Stimulated activated memory B cell treated with anti-CD40 and anti-IgM and Interleukin-4, amounts not matched to agents 10 μg/mL and 1 μg/mL and 100 μg/mL, for 72 hours (primary cell): ENCODE measurements at regions not wholly inside any gene's neighbourhood (a gene's known extent, or its start where the extent isn't known, plus 50 kb on each side); places are given as distances from the start of the nearest gene placed in this dataset.

ENCODE experiments used
- ATAC-seq: fragments of 150-1000 bp; cut with Tn5 transposase; 2 replicates; pipeline ENCODE4 v1.10.0; 2021
- H3K27ac Mint-ChIP-seq: one replicate; pipeline ENCODE4 v1.8.0; 2022; ENCODE audit warnings: mild to moderate bottlenecking, mixed read lengths
- H3K27me3 Mint-ChIP-seq: one replicate; pipeline ENCODE4 v1.8.0; 2022; ENCODE audit warnings: mixed read lengths
- H3K36me3 Mint-ChIP-seq: one replicate; pipeline ENCODE4 v1.8.0; 2022; ENCODE audit warnings: mixed read lengths
- H3K4me1 Mint-ChIP-seq: one replicate; pipeline ENCODE4 v1.8.0; 2022; ENCODE audit warnings: mixed read lengths
- H3K4me3 Mint-ChIP-seq: one replicate; pipeline ENCODE4 v1.8.0; 2022; ENCODE audit warnings: mild to moderate bottlenecking, moderate library complexity, mixed read lengths
- H3K9me3 Mint-ChIP-seq: one replicate; pipeline ENCODE4 v1.8.0; 2022; ENCODE audit warnings: mixed read lengths

GRCh38 chr20:57009355-57009754, 257.1 kb downstream of the BMP7 start:
- Mint-ChIP-seq H3K27me3 (peaks cover 49% of the 10 kb centered on the region), H3K27ac (no peak overlapping the region)
- ATAC-seq = no peak

GRCh38 chr20:57009775-57010174, 256.7 kb downstream of the BMP7 start:
- Mint-ChIP-seq H3K27me3 (peaks cover 52% of the 10 kb centered on the region), H3K27ac (no peak overlapping the region), H3K36me3 (no peaks in the 10 kb centered on the region), H3K4me1 (peaks cover 10% of the 10 kb centered on the region), H3K9me3 (peaks cover 3% of the 10 kb centered on the region), H3K4me3 (no peak overlapping the region)
- peak; percentile 48 for ATAC-seq

More at GRCh38 chr20:57009355-57009754, 257.1 kb downstream of the BMP7 start:
- no peaks in the 10 kb centered on the region for H3K36me3 Mint-ChIP-seq
- peaks cover 10% of the 10 kb centered on the region for H3K4me1 Mint-ChIP-seq
- no peak overlapping the region for H3K4me3 Mint-ChIP-seq
- peaks cover 3% of the 10 kb centered on the region for H3K9me3 Mint-ChIP-seq

GRCh38 chr20:57012691-57013090, 253.8 kb downstream of the BMP7 start:
- ATAC-seq = no peak
- no peaks in the 10 kb centered on the region for H3K36me3 Mint-ChIP-seq
- H3K9me3 Mint-ChIP-seq = peaks cover 3% of the 10 kb centered on the region
- H3K27me3 Mint-ChIP-seq = peaks cover 41% of the 10 kb centered on the region
- no peaks in the 10 kb centered on the region for H3K4me1 Mint-ChIP-seq
- H3K4me3 Mint-ChIP-seq = no peak overlapping the region
- H3K27ac Mint-ChIP-seq = no peak overlapping the region

- Mint-ChIP-seq H3K27ac (no peak overlapping the region), H3K4me3 (no peak overlapping the region), H3K27me3 (peaks cover 41% of the 10 kb centered on the region), H3K4me1 (no peaks in the 10 kb centered on the region), H3K9me3 (peaks cover 3% of the 10 kb centered on the region), H3K36me3 (no peaks in the 10 kb centered on the region)
- no peak for ATAC-seq
These were observed 253.2 kb downstream of the BMP7 start for GRCh38 chr20:57013217-57013616.

- Mint-ChIP-seq H3K36me3 (no peaks in the 10 kb centered on the region), H3K27me3 (peaks cover 41% of the 10 kb centered on the region), H3K27ac (no peak overlapping the region), H3K4me3 (no peak overlapping the region), H3K4me1 (no peaks in the 10 kb centered on the region), H3K9me3 (peaks cover 3% of the 10 kb centered on the region)
- no peak for ATAC-seq
These were observed 252.7 kb downstream of the BMP7 start for GRCh38 chr20:57013741-57014140.

- Mint-ChIP-seq H3K4me1 (no peaks in the 10 kb centered on the region), H3K9me3 (peaks cover 4% of the 10 kb centered on the region), H3K27me3 (peaks cover 39% of the 10 kb centered on the region), H3K27ac (no peak overlapping the region), H3K36me3 (no peaks in the 10 kb centered on the region), H3K4me3 (no peak overlapping the region)
- no peak for ATAC-seq
These were observed 246.1 kb downstream of the BMP7 start for GRCh38 chr20:57020364-57020763.

GRCh38 chr20:57022306-57022705, 244.1 kb downstream of the BMP7 start:
- ATAC-seq = no peak
- H3K4me1 Mint-ChIP-seq = no peaks in the 10 kb centered on the region
- no peak overlapping the region for H3K27ac Mint-ChIP-seq
- peaks cover 4% of the 10 kb centered on the region for H3K9me3 Mint-ChIP-seq
- H3K4me3 Mint-ChIP-seq = no peak overlapping the region
- peaks cover 39% of the 10 kb centered on the region for H3K27me3 Mint-ChIP-seq
- H3K36me3 Mint-ChIP-seq = no peaks in the 10 kb centered on the region

GRCh38 chr20:57023007-57023406, 243.4 kb downstream of the BMP7 start:
- H3K36me3 Mint-ChIP-seq = no peaks in the 10 kb centered on the region
- no peak for ATAC-seq
- H3K27me3 Mint-ChIP-seq = peaks cover 39% of the 10 kb centered on the region
- H3K9me3 Mint-ChIP-seq = peaks cover 4% of the 10 kb centered on the region
- no peak overlapping the region for H3K27ac Mint-ChIP-seq
- no peak overlapping the region for H3K4me3 Mint-ChIP-seq
- no peaks in the 10 kb centered on the region for H3K4me1 Mint-ChIP-seq

- H3K27me3 Mint-ChIP-seq = peaks cover 41% of the 10 kb centered on the region
- H3K9me3 Mint-ChIP-seq = peaks cover 4% of the 10 kb centered on the region
- H3K36me3 Mint-ChIP-seq = no peaks in the 10 kb centered on the region
- H3K27ac Mint-ChIP-seq = no peak overlapping the region
- no peaks in the 10 kb centered on the region for H3K4me1 Mint-ChIP-seq
- H3K4me3 Mint-ChIP-seq = no peak overlapping the region
- ATAC-seq = no peak
These were observed 242.4 kb downstream of the BMP7 start for GRCh38 chr20:57023997-57024396.

- Mint-ChIP-seq H3K36me3 (no peaks in the 10 kb centered on the region), H3K4me3 (no peak overlapping the region), H3K27me3 (peaks cover 49% of the 10 kb centered on the region), H3K9me3 (peaks cover 4% of the 10 kb centered on the region), H3K27ac (no peak overlapping the region), H3K4me1 (no peaks in the 10 kb centered on the region)
- ATAC-seq = no peak
These were observed 241.6 kb downstream of the BMP7 start for GRCh38 chr20:57024849-57025248.

GRCh38 chr20:57025261-57025660, 241.2 kb downstream of the BMP7 start:
- Mint-ChIP-seq H3K36me3 (no peaks in the 10 kb centered on the region), H3K27ac (no peak overlapping the region), H3K9me3 (peaks cover 4% of the 10 kb centered on the region), H3K4me1 (no peaks in the 10 kb centered on the region), H3K27me3 (peaks cover 50% of the 10 kb centered on the region), H3K4me3 (no peak overlapping the region)
- ATAC-seq = no peak

GRCh38 chr20:57025666-57026224, 240.7 kb downstream of the BMP7 start:
- Mint-ChIP-seq H3K27ac (no peak overlapping the region), H3K4me3 (no peak overlapping the region), H3K36me3 (no peaks in the 10 kb centered on the region), H3K27me3 (peaks cover 48% of the 10 kb centered on the region), H3K4me1 (no peaks in the 10 kb centered on the region), H3K9me3 (peaks cover 4% of the 10 kb centered on the region)
- ATAC-seq = no peak

GRCh38 chr20:57027777-57028176, 238.7 kb downstream of the BMP7 start:
- H3K36me3 Mint-ChIP-seq = no peaks in the 10 kb centered on the region
- H3K27ac Mint-ChIP-seq = no peak overlapping the region
- peaks cover 31% of the 10 kb centered on the region for H3K27me3 Mint-ChIP-seq
- no peak for ATAC-seq
- no peaks in the 10 kb centered on the region for H3K4me1 Mint-ChIP-seq
- H3K9me3 Mint-ChIP-seq = peaks cover 9% of the 10 kb centered on the region
- H3K4me3 Mint-ChIP-seq = no peak overlapping the region

- ATAC-seq = no peak
- Mint-ChIP-seq H3K36me3 (no peaks in the 10 kb centered on the region), H3K4me3 (no peak overlapping the region)
These were observed 235.5 kb downstream of the BMP7 start for GRCh38 chr20:57030611-57031600.

GRCh38 chr20:57031867-57032355, 234.5 kb downstream of the BMP7 start:
- H3K27me3 Mint-ChIP-seq = peaks cover 32% of the 10 kb centered on the region
- no peaks in the 10 kb centered on the region for H3K4me1 Mint-ChIP-seq
- no peak overlapping the region for H3K27ac Mint-ChIP-seq
- no peak for ATAC-seq
- H3K4me3 Mint-ChIP-seq = no peak overlapping the region
- no peaks in the 10 kb centered on the region for H3K36me3 Mint-ChIP-seq
- peaks cover 8% of the 10 kb centered on the region for H3K9me3 Mint-ChIP-seq

More at GRCh38 chr20:57030611-57031600, 235.5 kb downstream of the BMP7 start:
- H3K4me1 Mint-ChIP-seq = no peaks in the 10 kb centered on the region
- no peak overlapping the region for H3K27ac Mint-ChIP-seq
- H3K9me3 Mint-ChIP-seq = peaks cover 8% of the 10 kb centered on the region
- H3K27me3 Mint-ChIP-seq = peaks cover 22% of the 10 kb centered on the region

- no peak for ATAC-seq
- H3K27me3 Mint-ChIP-seq = peaks cover 33% of the 10 kb centered on the region
- peaks cover 8% of the 10 kb centered on the region for H3K9me3 Mint-ChIP-seq
- H3K4me3 Mint-ChIP-seq = no peak overlapping the region
- no peak overlapping the region for H3K27ac Mint-ChIP-seq
- H3K36me3 Mint-ChIP-seq = no peaks in the 10 kb centered on the region
- no peaks in the 10 kb centered on the region for H3K4me1 Mint-ChIP-seq
These were observed 233.6 kb downstream of the BMP7 start for GRCh38 chr20:57032847-57033246.
